ENCODE measurements at regions not wholly inside any gene's neighbourhood (a gene's known extent, or its start where the extent isn't known, plus 50 kb on each side); places are given as distances from the start of the nearest gene placed in this dataset.

DNA sequence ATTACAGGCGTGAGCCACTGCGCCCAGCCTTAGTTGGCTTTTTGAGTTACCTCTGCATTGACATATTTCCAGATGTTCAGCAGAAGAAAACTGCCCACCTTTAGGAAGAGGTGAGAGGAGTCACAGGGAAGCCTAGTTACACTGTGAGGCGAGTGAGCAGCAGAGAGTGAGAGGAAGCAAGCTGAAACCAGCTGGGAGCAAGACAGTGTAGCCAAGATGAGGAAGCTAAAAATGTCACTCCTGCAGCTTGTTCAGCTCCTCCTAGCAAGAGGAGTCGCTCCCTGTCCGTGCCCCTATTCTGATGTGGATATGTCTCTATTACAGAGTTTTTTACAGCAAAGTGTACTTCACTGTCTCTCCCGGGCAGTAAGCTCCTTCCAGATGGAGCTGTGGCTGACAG, 127.6 kb downstream of the GXYLT1 start:
- TF ChIP-seq, protein P1, sequence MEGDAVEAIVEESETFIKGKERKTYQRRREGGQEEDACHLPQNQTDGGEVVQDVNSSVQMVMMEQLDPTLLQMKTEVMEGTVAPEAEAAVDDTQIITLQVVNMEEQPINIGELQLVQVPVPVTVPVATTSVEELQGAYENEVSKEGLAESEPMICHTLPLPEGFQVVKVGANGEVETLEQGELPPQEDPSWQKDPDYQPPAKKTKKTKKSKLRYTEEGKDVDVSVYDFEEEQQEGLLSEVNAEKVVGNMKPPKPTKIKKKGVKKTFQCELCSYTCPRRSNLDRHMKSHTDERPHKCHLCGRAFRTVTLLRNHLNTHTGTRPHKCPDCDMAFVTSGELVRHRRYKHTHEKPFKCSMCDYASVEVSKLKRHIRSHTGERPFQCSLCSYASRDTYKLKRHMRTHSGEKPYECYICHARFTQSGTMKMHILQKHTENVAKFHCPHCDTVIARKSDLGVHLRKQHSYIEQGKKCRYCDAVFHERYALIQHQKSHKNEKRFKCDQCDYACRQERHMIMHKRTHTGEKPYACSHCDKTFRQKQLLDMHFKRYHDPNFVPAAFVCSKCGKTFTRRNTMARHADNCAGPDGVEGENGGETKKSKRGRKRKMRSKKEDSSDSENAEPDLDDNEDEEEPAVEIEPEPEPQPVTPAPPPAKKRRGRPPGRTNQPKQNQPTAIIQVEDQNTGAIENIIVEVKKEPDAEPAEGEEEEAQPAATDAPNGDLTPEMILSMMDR (IDR thresholded peaks at IDR 0.05): no peak
- TF ChIP-seq POLR2A (IDR thresholded peaks at IDR 0.05) (no peak), POLR2AphosphoS5 (IDR thresholded peaks at IDR 0.05) (no peak), EP300 (IDR thresholded peaks at IDR 0.05) (no peak)

Data from gastroesophageal sphincter (tissue), 3 donors.